H1 (cell line): ENCODE measurements at regions not wholly inside any gene's neighbourhood (a gene's known extent, or its start where the extent isn't known, plus 50 kb on each side); places are given as distances from the start of the nearest gene placed in this dataset.

Experiments
- SUZ12 ChIP-seq: fragments of 200-600 bp; sonication (generic); IDR thresholded peaks from 2 replicates; pipeline ENCODE4 v1.6.1; 2012; ENCODE audit warnings: mild to moderate bottlenecking, inconsistent platforms, low read length, moderate library complexity, mixed read lengths

DNA sequence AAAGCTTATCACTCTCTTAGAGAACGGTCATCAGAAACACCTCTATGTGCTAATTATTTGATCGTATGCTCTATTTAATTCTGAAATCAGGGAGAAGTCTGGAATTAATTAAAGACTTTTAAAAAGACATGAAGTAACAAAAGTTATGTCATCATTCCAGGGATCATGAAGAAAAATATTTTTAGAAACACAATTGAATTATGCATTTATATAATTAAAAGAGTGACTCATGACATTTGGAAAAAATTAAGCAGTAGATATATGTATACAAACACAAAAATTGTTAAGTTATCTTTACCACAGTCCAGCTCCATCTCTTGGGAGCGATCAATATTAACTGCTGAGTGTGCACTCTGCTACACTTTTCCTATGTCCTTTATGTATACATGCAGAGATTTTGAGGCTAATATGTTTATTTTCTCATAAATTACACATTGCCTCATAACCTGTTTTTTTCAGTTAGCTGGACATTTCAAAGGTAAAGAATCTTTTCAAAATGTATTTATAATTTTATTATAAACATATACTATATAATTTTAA lies 717.7 kb downstream of the GBE1 start (continued):
- TF ChIP-seq SUZ12, result no peak
